GM12873 (cell line): ENCODE measurements at regions not wholly inside any gene's neighbourhood (a gene's known extent, or its start where the extent isn't known, plus 50 kb on each side); places are given as distances from the start of the nearest gene placed in this dataset.

Source experiments
- TF ChIP-seq, protein P1 (sequence below): IDR thresholded peaks from 2 replicates; pipeline ENCODE4 v1.5.1; 2012; ENCODE audit warnings: low read depth, mild to moderate bottlenecking, moderate library complexity, low read length, control low read depth; ENCODE audit not compliant: insufficient read depth; ENCODE audit errors: missing control alignments

DNA sequence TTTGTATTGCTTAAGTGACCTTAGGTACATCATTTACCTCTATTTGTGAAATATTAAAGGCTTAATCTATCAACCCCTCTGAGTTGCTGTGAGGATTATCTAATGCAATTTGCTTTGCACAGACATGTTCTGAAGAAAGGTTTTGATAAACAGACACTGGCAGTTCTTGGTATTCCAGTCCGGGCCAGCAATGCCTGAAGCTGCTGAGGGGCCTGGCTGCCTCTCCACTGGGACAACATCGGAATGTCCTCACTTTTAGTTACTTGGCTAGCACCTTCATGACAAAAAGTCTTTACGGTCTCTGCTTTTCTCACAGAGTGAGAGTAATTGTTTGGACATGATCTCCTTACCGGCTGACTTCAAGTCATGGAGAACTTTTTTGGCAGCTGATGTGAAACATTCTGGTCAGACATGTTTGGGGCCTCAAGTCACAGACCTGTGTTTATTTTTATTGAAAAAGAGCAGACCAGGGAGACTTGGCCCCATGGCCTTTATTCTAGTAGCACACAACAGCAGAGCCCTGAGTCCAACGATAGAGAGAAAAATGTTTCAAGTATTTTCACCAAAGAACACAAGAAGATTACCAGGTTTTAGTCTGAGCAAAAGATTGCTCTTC, 1112.3 kb upstream of the FANCL start:
- TF ChIP-seq, protein P1, sequence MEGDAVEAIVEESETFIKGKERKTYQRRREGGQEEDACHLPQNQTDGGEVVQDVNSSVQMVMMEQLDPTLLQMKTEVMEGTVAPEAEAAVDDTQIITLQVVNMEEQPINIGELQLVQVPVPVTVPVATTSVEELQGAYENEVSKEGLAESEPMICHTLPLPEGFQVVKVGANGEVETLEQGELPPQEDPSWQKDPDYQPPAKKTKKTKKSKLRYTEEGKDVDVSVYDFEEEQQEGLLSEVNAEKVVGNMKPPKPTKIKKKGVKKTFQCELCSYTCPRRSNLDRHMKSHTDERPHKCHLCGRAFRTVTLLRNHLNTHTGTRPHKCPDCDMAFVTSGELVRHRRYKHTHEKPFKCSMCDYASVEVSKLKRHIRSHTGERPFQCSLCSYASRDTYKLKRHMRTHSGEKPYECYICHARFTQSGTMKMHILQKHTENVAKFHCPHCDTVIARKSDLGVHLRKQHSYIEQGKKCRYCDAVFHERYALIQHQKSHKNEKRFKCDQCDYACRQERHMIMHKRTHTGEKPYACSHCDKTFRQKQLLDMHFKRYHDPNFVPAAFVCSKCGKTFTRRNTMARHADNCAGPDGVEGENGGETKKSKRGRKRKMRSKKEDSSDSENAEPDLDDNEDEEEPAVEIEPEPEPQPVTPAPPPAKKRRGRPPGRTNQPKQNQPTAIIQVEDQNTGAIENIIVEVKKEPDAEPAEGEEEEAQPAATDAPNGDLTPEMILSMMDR, result no peak

DNA sequence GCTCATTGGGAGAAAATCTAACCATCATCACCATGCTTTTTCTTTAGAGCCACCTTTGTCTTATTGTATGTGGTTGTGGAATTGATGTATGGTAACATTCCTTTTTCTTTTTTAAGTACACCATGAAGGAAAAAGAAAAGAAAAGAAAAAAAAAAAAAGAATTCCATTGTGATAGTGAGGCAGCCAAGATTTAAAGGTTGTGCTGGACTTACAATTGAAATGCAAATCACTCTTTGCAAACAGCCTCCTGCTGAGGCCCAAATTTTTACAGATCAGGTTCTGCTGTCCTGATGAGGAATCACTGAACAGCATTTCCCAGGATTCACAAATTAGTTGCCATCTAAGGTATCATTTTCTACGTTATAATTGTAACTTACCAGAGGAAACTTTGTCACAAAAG, 1101.0 kb upstream of the FANCL start:
- TF ChIP-seq, protein P1, result no peak

DNA sequence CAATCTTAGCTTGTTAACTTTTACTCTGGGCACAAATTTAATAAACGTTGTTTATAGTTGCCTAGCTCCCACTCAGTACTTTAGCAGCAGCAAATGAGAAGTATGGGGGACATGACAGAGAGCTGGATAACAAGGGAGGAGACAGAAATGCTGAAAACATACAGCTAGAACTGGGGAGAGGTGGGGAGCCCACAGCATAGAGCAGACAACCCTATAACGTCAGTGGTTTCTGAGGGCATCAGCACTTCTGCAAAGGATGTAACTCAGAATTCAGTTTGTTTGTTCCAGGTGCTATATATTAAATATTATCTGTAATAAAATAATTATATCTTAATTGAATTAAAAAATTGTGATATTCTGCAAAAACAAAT, 1098.7 kb upstream of the FANCL start:
- TF ChIP-seq, protein P1, result no peak

DNA sequence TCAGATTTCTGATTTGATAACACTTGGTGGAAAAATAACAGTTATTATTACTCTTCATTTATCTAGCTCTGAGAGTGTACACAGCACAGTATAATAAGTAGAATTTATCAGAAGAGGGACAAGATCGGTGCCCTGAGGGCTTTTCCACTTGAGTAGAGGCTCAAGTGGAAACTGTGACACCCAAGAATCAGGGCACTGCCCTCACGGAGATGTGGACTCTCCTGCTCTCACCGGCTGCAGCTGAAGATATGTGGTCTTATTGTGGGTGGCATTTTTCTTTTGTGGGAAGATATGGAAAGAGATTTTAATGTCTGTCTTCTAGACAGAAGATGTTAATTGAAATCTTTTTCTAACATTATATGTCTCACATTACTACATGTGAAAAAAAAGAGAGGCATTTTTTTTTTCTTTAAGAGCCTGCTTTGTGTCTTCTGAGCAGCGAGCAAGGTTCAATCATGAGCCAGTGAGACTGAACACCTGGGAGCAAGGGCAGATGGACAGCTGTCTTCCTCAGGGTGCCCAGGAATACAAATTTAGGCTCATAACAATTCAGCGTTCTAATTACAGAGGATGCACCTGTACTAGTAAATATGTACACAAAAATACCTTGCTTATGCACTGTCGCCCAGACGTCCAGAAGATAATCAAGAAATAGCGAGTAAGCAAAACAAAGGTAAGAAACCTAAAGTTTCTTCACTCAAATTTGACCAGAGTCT, 1098.2 kb upstream of the FANCL start:
- TF ChIP-seq, protein P1, result no peak

DNA sequence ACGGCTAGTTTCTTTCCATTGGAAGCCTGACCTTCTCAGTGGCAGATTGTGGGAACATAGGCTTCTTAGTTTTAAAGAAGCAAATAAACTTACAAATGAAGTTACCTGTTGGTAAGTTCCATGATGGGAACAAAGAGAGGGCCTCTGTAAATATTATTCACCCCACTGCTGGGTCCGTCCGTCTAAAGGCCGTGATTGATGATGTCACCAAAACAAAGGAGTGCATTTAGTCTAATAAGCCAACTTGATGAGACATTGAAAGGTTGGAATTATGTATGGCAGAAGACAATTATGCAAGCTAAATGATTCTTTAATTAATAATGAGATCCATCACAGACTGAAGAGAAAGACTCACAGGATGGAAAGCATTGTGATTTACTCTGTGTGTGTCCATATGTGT, 1091.9 kb upstream of the FANCL start:
- TF ChIP-seq, protein P1, result no peak

DNA sequence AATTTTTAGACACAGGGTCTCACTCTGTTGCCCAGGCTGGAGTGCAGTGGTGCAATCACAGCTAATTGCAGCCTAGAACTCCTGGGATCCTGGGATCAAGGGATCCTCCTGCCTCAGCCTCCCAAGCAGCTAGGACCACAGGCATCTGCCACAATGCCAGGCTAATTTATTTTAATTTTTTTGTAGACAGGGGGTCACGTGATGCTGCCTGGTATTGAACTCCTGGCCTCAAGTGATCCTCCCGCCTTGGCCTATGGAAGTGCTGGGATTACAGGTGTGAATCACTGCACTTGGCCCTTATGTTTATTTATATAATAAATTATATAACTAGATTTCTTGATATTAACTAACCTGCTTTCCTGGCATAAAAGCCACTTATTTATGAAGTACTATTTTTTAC, 1081.7 kb upstream of the FANCL start:
- TF ChIP-seq, protein P1, result no peak

DNA sequence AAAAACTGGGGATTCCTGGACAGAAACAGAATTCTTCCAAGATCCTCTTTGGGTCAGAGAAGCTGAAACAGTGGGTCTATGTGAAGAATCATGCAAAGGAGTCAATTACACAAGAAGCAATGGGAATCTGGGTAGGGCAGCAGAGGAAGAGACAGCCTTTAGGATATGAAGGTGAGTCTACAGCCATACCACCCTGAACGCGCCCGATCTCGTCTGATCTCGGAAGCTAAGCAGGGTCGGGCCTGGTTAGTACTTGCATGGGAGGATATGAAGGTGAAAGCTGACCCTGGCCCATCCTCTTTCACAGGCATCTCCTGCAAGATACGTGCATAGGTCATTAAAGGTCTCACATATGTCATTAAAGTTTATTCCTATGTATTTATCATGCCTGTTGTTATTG, 1080.9 kb upstream of the FANCL start:
- TF ChIP-seq, protein P1, result no peak
